PC-9 (cell line): ENCODE measurements at regions not wholly inside any gene's neighbourhood (a gene's known extent, or its start where the extent isn't known, plus 50 kb on each side); places are given as distances from the start of the nearest gene placed in this dataset.

Experiments
- EZH2 ChIP-seq: fragments of 200-600 bp; sonication (generic); IDR thresholded peaks from 2 replicates; pipeline ENCODE4 v1.8.0; 2017; ENCODE audit warnings: antibody characterized with exemption, low read depth
- TF ChIP-seq, protein P1 (sequence below): fragments of 200-600 bp; sonication (generic); conservative IDR thresholded peaks from 2 replicates; pipeline ENCODE4 v1.6.1; 2017; ENCODE audit warnings: mixed run types, antibody characterized with exemption, mild to moderate bottlenecking, moderate library complexity

DNA sequence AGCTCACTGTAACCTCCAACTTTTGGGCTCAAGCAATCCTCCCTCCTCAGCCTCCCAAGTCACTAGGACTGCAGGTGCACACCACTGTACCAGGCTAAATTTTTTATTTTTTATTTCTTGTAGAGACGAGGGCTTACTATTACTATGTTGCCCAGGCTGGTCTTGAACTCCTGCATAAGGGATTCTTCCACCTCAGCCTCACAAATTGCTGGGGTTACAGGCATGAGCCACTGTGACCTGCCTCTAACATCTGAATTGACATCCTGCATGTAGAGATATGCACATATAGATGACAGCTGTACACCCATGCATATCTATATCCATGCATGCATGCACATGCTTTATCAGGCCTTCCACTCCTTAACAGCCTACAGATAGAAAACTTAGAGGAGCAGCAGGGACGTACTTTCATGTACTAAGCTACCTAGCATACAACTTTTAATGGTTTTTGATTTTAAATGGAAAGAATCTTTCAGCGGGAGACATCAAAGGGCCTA lies 740.9 kb upstream of the TPTE start:
- TF ChIP-seq, protein P1, sequence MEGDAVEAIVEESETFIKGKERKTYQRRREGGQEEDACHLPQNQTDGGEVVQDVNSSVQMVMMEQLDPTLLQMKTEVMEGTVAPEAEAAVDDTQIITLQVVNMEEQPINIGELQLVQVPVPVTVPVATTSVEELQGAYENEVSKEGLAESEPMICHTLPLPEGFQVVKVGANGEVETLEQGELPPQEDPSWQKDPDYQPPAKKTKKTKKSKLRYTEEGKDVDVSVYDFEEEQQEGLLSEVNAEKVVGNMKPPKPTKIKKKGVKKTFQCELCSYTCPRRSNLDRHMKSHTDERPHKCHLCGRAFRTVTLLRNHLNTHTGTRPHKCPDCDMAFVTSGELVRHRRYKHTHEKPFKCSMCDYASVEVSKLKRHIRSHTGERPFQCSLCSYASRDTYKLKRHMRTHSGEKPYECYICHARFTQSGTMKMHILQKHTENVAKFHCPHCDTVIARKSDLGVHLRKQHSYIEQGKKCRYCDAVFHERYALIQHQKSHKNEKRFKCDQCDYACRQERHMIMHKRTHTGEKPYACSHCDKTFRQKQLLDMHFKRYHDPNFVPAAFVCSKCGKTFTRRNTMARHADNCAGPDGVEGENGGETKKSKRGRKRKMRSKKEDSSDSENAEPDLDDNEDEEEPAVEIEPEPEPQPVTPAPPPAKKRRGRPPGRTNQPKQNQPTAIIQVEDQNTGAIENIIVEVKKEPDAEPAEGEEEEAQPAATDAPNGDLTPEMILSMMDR: no peak
- TF ChIP-seq EZH2: no peak
